NCI-H345 (cell line): ENCODE measurements at regions not wholly inside any gene's neighbourhood (a gene's known extent, or its start where the extent isn't known, plus 50 kb on each side); places are given as distances from the start of the nearest gene placed in this dataset.
A peak's percentile ranks its signal among the peaks of the same experiment; 100 is the strongest.
"Not testable (repeated sequence)": the region's sequence is repeated elsewhere in the genome, so short reads cannot be mapped to it uniquely, and the experiment has no call there.

ENCODE experiments used
- DNase-seq: peaks from one replicate; lab custom pipeline; 2025; lab: John Stamatoyannopoulos, UW

- DNase-seq = no peak
Observed at GRCh38 chr6:95660544-95660943, 83.2 kb downstream of the MANEA start.

GRCh38 chr6:95670011-95670463 lies 92.7 kb downstream of the MANEA start:
- DNase-seq = no peak

- no peak for DNase-seq
Observed at GRCh38 chr6:95676011-95676628, 98.8 kb downstream of the MANEA start.

GRCh38 chr6:95679981-95680380 lies 102.6 kb downstream of the MANEA start:
- DNase-seq = no peak

GRCh38 chr6:95681736-95682135 lies 104.4 kb downstream of the MANEA start:
- DNase-seq = no peak

- DNase-seq = no peak
Observed at GRCh38 chr6:95682476-95682875, 105.1 kb downstream of the MANEA start.

GRCh38 chr6:95685822-95686221 lies 108.5 kb downstream of the MANEA start:
- DNase-seq = no peak

- no peak for DNase-seq
Observed at GRCh38 chr6:95686272-95686671, 108.9 kb downstream of the MANEA start.

GRCh38 chr6:95686895-95687294 lies 109.6 kb downstream of the MANEA start:
- DNase-seq = no peak

GRCh38 chr6:95687839-95688238 lies 110.5 kb downstream of the MANEA start:
- DNase-seq = peak; percentile 6

- DNase-seq = no peak
Observed at GRCh38 chr6:95690328-95690727, 113.0 kb downstream of the MANEA start.

- DNase-seq = no peak
Observed at GRCh38 chr6:95693108-95693507, 115.8 kb downstream of the MANEA start.

GRCh38 chr6:95698271-95698670 lies 120.9 kb downstream of the MANEA start:
- no peak for DNase-seq

- no peak for DNase-seq
Observed at GRCh38 chr6:95723638-95724037, 146.3 kb downstream of the MANEA start.

- DNase-seq = no peak
Observed at GRCh38 chr6:95725344-95725743, 148.0 kb downstream of the MANEA start.

- DNase-seq = no peak
Observed at GRCh38 chr6:95740157-95740556, 162.8 kb downstream of the MANEA start.

GRCh38 chr6:95741045-95741444 lies 163.7 kb downstream of the MANEA start:
- no peak for DNase-seq

GRCh38 chr6:95742767-95743289 lies 165.5 kb downstream of the MANEA start:
- no peak for DNase-seq

GRCh38 chr6:95743591-95743990 lies 166.3 kb downstream of the MANEA start:
- DNase-seq = no peak

- DNase-seq = not testable (repeated sequence)
Observed at GRCh38 chr6:95758236-95759069, 181.1 kb downstream of the MANEA start.

- no peak for DNase-seq
Observed at GRCh38 chr6:95767897-95768463, 190.6 kb downstream of the MANEA start.

GRCh38 chr6:95768539-95768938 lies 191.2 kb downstream of the MANEA start:
- no peak for DNase-seq

GRCh38 chr6:95777338-95777737 lies 200.0 kb downstream of the MANEA start:
- DNase-seq = no peak
